Parathyroid adenoma (tissue), 2 donors: ENCODE measurements at regions not wholly inside any gene's neighbourhood (a gene's known extent, or its start where the extent isn't known, plus 50 kb on each side); places are given as distances from the start of the nearest gene placed in this dataset.

Source experiments
- H2AFZ ChIP-seq: fragments of 300-600 bp; sonication (generic); one replicate; pipeline ENCODE4 v1.7.0; 2017; ENCODE audit warnings: antibody characterized with exemption, mild to moderate bottlenecking
- H3K27ac ChIP-seq: fragments of 300-600 bp; sonication (generic); one replicate; pipeline ENCODE4 v1.7.0; 2017
- H3K27me3 ChIP-seq: fragments of 300-600 bp; sonication (generic); one replicate; pipeline ENCODE4 v1.7.0; 2017; ENCODE audit warnings: low read length; ENCODE audit not compliant: control insufficient read depth, insufficient read depth
- H3K36me3 ChIP-seq: fragments of 300-600 bp; sonication (generic); one replicate; pipeline ENCODE4 v1.7.0; 2017; ENCODE audit warnings: low read length; ENCODE audit not compliant: control insufficient read depth, insufficient read depth
- H3K4me1 ChIP-seq: fragments of 300-600 bp; sonication (generic); one replicate; pipeline ENCODE4 v1.7.0; 2017; ENCODE audit warnings: control low read depth
- H3K4me2 ChIP-seq: fragments of 300-600 bp; sonication (generic); one replicate; pipeline ENCODE4 v1.7.0; 2017; ENCODE audit warnings: low read length
- H3K4me3 ChIP-seq: fragments of 300-600 bp; sonication (generic); one replicate; pipeline ENCODE4 v1.7.0; 2017; ENCODE audit warnings: low read depth, low read length
- H3K79me2 ChIP-seq: fragments of 300-600 bp; sonication (generic); one replicate; pipeline ENCODE4 v1.7.0; 2017; ENCODE audit warnings: control low read depth
- H3K9ac ChIP-seq: fragments of 300-600 bp; sonication (generic); one replicate; pipeline ENCODE4 v1.7.0; 2017; ENCODE audit warnings: mild to moderate bottlenecking
- H3K9me3 ChIP-seq: fragments of 300-600 bp; sonication (generic); one replicate; pipeline ENCODE4 v1.7.0; 2017; ENCODE audit warnings: low read length; ENCODE audit not compliant: control insufficient read depth
- TF ChIP-seq, protein P1 (sequence below): fragments of 300-600 bp; sonication (generic); IDR thresholded peaks from one replicate; pipeline ENCODE4 v1.7.0; 2017; ENCODE audit warnings: antibody characterized with exemption, mild to moderate bottlenecking
- donor health status: primary hyperparathyroidism.

DNA sequence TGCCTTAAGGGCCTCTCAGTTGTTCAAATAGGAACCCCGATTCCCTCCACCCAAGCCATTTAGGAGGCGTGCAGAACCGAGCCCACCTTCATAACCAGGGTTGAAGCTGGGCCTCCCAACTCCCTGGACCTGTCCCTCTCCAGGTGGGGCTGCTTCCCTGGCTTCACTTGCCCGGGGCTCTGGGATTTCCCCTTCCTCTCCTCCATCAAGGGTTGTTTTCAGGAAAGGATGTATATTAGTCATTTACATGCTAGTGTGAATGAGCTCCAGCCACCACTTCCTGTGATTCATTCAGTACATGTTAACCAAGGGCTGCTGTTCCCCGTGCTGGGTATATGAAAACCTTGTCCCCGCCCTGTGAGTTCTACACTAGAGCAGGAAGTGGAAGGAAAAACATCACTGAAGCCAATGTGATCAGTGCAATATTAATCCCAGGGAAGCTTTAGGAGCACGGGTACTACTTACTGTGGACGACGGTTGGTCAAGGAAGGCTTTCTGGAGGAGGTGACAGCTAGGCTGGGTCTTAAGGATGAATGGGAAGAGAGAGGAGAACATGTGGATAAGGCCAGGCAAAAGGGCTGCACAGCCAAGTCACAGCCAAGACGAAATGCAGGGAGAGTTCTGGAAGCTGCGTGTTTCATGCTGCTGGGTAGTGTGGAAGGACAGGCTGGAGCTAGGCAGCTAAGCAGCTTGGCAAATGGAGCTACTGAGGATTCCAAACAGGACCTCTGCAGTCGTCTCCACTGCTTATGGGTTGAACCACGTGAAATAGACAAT, 150.1 kb upstream of the SHH start:
- Histone ChIP-seq H3K79me2 (no peaks in the 10 kb centered on the region), H3K4me2 (no peak overlapping the region), H3K4me1 (no peaks in the 10 kb centered on the region), H3K9me3 (no peaks in the 10 kb centered on the region), H3K4me3 (no peak overlapping the region), H3K27me3 (peaks cover 4% of the 10 kb centered on the region), H3K36me3 (no peaks in the 10 kb centered on the region), H3K27ac (no peak overlapping the region), H3K9ac (no peak overlapping the region), H2AFZ (no peak overlapping the region)
- TF ChIP-seq, protein P1, sequence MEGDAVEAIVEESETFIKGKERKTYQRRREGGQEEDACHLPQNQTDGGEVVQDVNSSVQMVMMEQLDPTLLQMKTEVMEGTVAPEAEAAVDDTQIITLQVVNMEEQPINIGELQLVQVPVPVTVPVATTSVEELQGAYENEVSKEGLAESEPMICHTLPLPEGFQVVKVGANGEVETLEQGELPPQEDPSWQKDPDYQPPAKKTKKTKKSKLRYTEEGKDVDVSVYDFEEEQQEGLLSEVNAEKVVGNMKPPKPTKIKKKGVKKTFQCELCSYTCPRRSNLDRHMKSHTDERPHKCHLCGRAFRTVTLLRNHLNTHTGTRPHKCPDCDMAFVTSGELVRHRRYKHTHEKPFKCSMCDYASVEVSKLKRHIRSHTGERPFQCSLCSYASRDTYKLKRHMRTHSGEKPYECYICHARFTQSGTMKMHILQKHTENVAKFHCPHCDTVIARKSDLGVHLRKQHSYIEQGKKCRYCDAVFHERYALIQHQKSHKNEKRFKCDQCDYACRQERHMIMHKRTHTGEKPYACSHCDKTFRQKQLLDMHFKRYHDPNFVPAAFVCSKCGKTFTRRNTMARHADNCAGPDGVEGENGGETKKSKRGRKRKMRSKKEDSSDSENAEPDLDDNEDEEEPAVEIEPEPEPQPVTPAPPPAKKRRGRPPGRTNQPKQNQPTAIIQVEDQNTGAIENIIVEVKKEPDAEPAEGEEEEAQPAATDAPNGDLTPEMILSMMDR = no peak

DNA sequence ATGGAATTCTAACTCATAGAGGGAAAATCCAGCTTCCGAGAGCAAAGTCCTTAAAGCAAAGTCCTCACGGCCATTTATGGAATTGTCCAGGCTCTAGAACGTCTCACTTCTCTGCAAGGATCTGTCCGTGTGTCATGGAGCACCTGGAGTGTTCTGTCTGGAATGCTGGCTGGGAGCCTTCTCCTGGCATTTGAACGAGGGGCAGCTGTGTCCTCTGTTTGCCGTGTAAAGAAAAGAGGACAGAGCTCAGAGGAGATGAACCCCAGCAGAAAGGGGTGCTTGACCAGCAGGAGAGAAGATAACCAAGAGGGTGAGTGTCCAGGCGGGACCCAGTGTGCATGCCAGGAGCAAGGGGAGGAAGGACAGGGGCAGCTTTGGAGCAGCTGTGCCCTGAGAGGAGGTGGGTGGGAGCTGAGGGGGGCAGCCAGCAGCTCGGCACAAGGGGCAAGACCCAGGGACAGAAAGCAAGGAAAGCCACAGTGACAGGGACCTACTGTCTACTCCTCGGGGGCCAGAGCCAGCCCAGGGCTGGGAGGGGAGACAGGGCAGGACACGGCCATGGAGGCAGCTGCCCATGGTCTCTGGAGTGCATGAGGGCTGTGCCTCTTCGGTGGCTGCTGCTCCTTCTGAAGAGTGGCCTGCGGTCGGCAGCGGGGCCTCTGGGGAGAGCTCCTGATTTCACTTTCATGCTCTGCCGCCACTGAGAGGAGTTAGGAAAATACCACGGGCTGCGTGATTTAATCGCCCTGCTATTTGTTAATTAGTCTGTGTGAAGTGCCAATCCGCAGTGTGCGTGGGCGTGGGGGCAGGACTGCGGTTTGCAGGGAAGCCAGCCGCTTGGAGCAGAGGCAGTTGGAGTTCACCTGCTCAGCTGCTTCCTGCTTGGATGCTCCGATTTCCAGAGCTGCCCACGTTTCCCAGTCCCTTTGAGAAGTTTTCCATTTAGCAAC, 149.3 kb upstream of the SHH start:
- Histone ChIP-seq H3K9me3 (no peaks in the 10 kb centered on the region), H3K9ac (no peak overlapping the region), H3K4me1 (no peaks in the 10 kb centered on the region), H3K4me3 (no peak overlapping the region), H3K27me3 (peaks cover 4% of the 10 kb centered on the region), H3K36me3 (no peaks in the 10 kb centered on the region), H3K4me2 (peak overlapping the region; percentile 49), H3K27ac (no peak overlapping the region), H3K79me2 (no peaks in the 10 kb centered on the region), H2AFZ (peak overlapping the region; percentile 31)
- TF ChIP-seq, protein P1 = no peak

DNA sequence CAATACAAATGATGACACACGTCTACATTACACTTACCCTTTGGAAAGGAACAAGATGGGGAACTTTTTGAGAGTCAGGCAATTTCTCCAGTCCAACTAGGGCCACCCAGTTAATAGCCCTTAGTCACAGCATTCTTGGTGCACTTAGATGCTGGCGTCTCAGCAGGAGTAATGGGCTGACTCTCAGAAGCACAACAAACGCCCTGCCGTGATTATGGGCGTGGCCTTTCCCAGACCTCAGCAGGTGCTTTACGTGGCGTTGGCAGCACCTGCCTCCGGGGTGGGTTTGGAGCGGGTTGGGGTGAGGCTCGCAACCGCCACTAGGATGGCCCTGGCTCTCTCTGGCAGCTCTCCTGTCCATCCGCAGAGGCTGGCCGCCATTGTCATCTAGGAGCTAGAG, 147.6 kb upstream of the SHH start:
- H3K79me2 ChIP-seq = no peaks in the 10 kb centered on the region
- no peak overlapping the region for H3K9ac ChIP-seq
- H3K4me1 ChIP-seq = no peaks in the 10 kb centered on the region
- TF ChIP-seq, protein P1 = no peak
- no peak overlapping the region for H3K27ac ChIP-seq
- H3K9me3 ChIP-seq = no peaks in the 10 kb centered on the region
- H3K27me3 ChIP-seq = peaks cover 3% of the 10 kb centered on the region
- no peaks in the 10 kb centered on the region for H3K36me3 ChIP-seq
- no peak overlapping the region for H3K4me3 ChIP-seq
- H3K4me2 ChIP-seq = no peak overlapping the region
- H2AFZ ChIP-seq = no peak overlapping the region

DNA sequence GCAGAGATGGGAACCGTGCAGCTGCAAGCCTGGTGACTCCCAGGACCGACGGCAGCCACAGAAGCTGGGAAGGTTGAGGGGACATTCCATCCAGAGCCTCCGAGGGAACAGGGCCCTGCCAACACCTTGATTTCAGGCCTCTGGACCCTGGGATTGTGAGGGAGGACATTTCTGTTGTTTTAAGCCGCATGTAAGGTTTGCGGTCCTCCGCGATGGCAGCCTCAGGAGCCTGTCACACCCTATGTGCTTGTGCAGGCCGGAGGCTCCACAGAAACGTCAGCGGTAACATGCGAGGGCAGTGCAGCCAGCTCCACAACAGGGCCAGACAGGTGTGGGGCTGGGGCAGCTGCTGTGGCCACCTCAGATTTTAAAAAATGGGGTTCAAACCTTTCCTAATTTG, 144.7 kb upstream of the SHH start:
- H3K9ac ChIP-seq = no peak overlapping the region
- TF ChIP-seq, protein P1 = no peak
- H3K27me3 ChIP-seq = no peaks in the 10 kb centered on the region

More for the DNA sequence above, 144.7 kb upstream of the SHH start:
- Histone ChIP-seq H3K79me2 (no peaks in the 10 kb centered on the region), H3K4me2 (no peak overlapping the region), H3K9me3 (no peaks in the 10 kb centered on the region), H2AFZ (no peak overlapping the region), H3K4me1 (no peaks in the 10 kb centered on the region), H3K27ac (no peak overlapping the region), H3K36me3 (no peaks in the 10 kb centered on the region), H3K4me3 (no peak overlapping the region)
